NT2/D1 (cell line): ENCODE measurements at regions not wholly inside any gene's neighbourhood (a gene's known extent, or its start where the extent isn't known, plus 50 kb on each side); places are given as distances from the start of the nearest gene placed in this dataset.

ENCODE experiments used
- SUZ12 ChIP-seq: IDR thresholded peaks from 2 replicates; pipeline ENCODE4 v1.6.1; 2011; ENCODE audit not compliant: insufficient read length, insufficient read depth; ENCODE audit errors: extremely low read depth
- YY1 ChIP-seq: IDR thresholded peaks from 2 replicates; pipeline ENCODE4 v1.6.1; 2011; ENCODE audit not compliant: insufficient read length, insufficient read depth
- ZNF274 ChIP-seq: IDR thresholded peaks from 2 replicates; pipeline ENCODE4 v1.6.1; 2011; ENCODE audit warnings: mild to moderate bottlenecking, low read depth, low read length

GRCh38 chrY:7502896-7503295, 591.3 kb upstream of the AMELY start:
- TF ChIP-seq YY1 (no peak), ZNF274 (no peak), SUZ12 (no peak)
